Activated CD8-positive, alpha-beta memory T cell treated with anti-CD3 and anti-CD28 coated beads, Interleukin-2, amount 50 U/mL, for 4 hours (primary cell): ENCODE measurements at regions not wholly inside any gene's neighbourhood (a gene's known extent, or its start where the extent isn't known, plus 50 kb on each side); places are given as distances from the start of the nearest gene placed in this dataset.

ENCODE experiments used
- DNase-seq: peaks from one replicate; pipeline ENCODE4 v3.0.0-alpha.2; 2020

GRCh38 chr5:103620851-103621547 is 58.4 kb upstream of the NUDT12 start:
- no peak for DNase-seq

GRCh38 chr5:103617913-103618312 is 55.3 kb upstream of the NUDT12 start:
- no peak for DNase-seq

GRCh38 chr5:103617090-103617489 is 54.5 kb upstream of the NUDT12 start:
- DNase-seq, result no peak

- no peak for DNase-seq
These were observed 50.0 kb upstream of the NUDT12 start for GRCh38 chr5:103612545-103612944.
